ENCODE measurements at regions not wholly inside any gene's neighbourhood (a gene's known extent, or its start where the extent isn't known, plus 50 kb on each side); places are given as distances from the start of the nearest gene placed in this dataset.

DNA sequence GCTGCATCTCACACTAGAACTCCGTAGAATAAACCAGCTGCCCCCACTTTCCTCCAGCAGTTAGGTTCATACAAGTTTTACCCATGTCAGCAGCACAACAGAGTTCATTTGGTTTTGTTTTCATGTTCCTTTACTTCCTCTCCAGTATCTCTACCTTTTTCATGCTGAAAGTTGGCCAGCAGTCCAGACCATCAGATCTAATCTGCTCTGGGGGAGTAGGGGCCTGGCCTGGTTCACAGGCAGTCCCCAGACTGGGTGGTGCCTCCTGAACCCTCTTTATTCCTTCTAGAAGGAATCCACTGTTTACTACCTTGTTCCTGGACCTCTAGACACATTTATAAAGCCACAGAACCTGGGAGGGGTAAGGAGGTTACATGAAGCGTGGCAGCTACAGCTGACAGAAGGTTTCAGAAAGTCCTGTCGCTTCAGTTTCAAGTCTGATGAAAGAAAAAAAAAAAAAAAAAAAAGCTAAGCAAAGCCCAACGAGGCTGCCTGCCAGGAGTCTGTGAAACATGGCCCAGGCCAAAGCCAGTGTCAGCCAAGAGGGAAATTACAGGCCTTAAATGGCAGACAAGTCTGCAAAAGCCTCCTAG is 184.6 kb upstream of the JUN start (continued):
- peak; percentile 43; the same call in 1 of the 2 replicates for TF ChIP-seq ZNF175 (CRISPR knock-in tag; IDR thresholded peaks at IDR 0.05; ENCODE audit: low read depth)
- no peak for TF ChIP-seq BRD4 (IDR thresholded peaks at IDR 0.05)
- no peak for TF ChIP-seq KAT7 (CRISPR knock-in tag; IDR thresholded peaks at IDR 0.05; ENCODE audit: borderline replicate concordance)
- no peak for TF ChIP-seq RBM14 (IDR thresholded peaks at IDR 0.05; ENCODE audit: borderline replicate concordance, insufficient read depth, low read depth, low read length)
- no peak for TF ChIP-seq ZNF507 (tag; conservative IDR thresholded peaks at IDR 0.05)
- TF ChIP-seq ZC3H11A (IDR thresholded peaks at IDR 0.05; ENCODE audit: low read depth, low read length), result no peak
- no peak for TF ChIP-seq ZNF408 (CRISPR knock-in tag; IDR thresholded peaks at IDR 0.05; ENCODE audit: low read depth)
- no peak for TF ChIP-seq SLC30A9 (CRISPR knock-in tag; IDR thresholded peaks at IDR 0.05)
- TF ChIP-seq, protein P1, sequence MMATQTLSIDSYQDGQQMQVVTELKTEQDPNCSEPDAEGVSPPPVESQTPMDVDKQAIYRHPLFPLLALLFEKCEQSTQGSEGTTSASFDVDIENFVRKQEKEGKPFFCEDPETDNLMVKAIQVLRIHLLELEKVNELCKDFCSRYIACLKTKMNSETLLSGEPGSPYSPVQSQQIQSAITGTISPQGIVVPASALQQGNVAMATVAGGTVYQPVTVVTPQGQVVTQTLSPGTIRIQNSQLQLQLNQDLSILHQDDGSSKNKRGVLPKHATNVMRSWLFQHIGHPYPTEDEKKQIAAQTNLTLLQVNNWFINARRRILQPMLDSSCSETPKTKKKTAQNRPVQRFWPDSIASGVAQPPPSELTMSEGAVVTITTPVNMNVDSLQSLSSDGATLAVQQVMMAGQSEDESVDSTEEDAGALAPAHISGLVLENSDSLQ (IDR thresholded peaks at IDR 0.05), result no peak
- TF ChIP-seq PRPF4 (IDR thresholded peaks at IDR 0.05; ENCODE audit: insufficient read depth, low read depth, low read length, poor library complexity, severe bottlenecking), result no peak
- TF ChIP-seq, protein P2, sequence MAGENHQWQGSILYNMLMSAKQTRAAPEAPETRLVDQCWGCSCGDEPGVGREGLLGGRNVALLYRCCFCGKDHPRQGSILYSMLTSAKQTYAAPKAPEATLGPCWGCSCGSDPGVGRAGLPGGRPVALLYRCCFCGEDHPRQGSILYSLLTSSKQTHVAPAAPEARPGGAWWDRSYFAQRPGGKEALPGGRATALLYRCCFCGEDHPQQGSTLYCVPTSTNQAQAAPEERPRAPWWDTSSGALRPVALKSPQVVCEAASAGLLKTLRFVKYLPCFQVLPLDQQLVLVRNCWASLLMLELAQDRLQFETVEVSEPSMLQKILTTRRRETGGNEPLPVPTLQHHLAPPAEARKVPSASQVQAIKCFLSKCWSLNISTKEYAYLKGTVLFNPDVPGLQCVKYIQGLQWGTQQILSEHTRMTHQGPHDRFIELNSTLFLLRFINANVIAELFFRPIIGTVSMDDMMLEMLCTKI (IDR thresholded peaks at IDR 0.05; ENCODE audit: partially characterized antibody), result no peak
- TF ChIP-seq COPS2 (conservative IDR thresholded peaks at IDR 0.05), result no peak
- TF ChIP-seq MEIS2 (IDR thresholded peaks at IDR 0.05; ENCODE audit: partially characterized antibody), result no peak
- TF ChIP-seq KLF13 (tag; IDR thresholded peaks at IDR 0.05; ENCODE audit: borderline replicate concordance, low read depth), result no peak
- TF ChIP-seq ZZZ3 (IDR thresholded peaks at IDR 0.05), result no peak
- TF ChIP-seq, protein P3, sequence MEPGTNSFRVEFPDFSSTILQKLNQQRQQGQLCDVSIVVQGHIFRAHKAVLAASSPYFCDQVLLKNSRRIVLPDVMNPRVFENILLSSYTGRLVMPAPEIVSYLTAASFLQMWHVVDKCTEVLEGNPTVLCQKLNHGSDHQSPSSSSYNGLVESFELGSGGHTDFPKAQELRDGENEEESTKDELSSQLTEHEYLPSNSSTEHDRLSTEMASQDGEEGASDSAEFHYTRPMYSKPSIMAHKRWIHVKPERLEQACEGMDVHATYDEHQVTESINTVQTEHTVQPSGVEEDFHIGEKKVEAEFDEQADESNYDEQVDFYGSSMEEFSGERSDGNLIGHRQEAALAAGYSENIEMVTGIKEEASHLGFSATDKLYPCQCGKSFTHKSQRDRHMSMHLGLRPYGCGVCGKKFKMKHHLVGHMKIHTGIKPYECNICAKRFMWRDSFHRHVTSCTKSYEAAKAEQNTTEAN (CRISPR knock-in tag; IDR thresholded peaks at IDR 0.05), result no peak
- TF ChIP-seq, protein P4, sequence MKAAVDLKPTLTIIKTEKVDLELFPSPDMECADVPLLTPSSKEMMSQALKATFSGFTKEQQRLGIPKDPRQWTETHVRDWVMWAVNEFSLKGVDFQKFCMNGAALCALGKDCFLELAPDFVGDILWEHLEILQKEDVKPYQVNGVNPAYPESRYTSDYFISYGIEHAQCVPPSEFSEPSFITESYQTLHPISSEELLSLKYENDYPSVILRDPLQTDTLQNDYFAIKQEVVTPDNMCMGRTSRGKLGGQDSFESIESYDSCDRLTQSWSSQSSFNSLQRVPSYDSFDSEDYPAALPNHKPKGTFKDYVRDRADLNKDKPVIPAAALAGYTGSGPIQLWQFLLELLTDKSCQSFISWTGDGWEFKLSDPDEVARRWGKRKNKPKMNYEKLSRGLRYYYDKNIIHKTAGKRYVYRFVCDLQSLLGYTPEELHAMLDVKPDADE (conservative IDR thresholded peaks at IDR 0.05; ENCODE audit: control insufficient read depth, low read depth, low read length), result no peak
- TF ChIP-seq DDX20 (tag; IDR thresholded peaks at IDR 0.05; ENCODE audit: low read depth), result no peak
- TF ChIP-seq TCF3 (CRISPR knock-in tag; IDR thresholded peaks at IDR 0.05), result peak; percentile 51
- TF ChIP-seq NR2F6 (CRISPR knock-in tag; IDR thresholded peaks at IDR 0.05), result no peak
- TF ChIP-seq SMAD4 (CRISPR knock-in tag; conservative IDR thresholded peaks at IDR 0.05), result peak; percentile 94
- TF ChIP-seq, protein P5, sequence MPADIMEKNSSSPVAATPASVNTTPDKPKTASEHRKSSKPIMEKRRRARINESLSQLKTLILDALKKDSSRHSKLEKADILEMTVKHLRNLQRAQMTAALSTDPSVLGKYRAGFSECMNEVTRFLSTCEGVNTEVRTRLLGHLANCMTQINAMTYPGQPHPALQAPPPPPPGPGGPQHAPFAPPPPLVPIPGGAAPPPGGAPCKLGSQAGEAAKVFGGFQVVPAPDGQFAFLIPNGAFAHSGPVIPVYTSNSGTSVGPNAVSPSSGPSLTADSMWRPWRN (IDR thresholded peaks at IDR 0.05; ENCODE audit: low read depth), result no peak
- no peak for TF ChIP-seq SP2 (IDR thresholded peaks at IDR 0.05; ENCODE audit: extremely low read depth, low read depth, low read length, poor library complexity, severe bottlenecking)
- TF ChIP-seq CREBBP (IDR thresholded peaks at IDR 0.05; ENCODE audit: low read depth, low read length), result no peak
